ENCODE measurements at regions not wholly inside any gene's neighbourhood (a gene's known extent, or its start where the extent isn't known, plus 50 kb on each side); places are given as distances from the start of the nearest gene placed in this dataset.

DNA sequence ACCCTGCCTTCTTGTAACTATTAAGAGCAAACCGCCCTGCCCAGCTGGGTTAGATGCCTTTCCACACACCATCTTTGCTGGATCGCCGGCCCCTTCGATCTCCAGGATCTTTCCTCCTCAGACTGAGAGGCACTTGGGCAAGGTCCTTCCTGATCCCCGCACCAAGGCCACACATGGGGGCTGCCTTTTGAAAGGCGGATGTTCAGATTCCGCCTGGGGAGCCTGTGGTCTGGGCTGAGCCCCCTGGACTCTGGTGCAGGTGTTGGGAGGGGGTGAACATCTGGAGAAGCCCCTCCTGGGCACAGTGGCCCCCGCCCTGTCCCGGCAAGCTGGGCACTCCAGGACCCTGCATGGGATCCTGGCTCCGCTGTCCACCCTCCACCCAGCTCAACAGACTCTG lies 135.4 kb upstream of the HDAC4 start:
- H3K9me3 ChIP-seq (ENCODE audit: control insufficient read depth in 2 of 3, low read length in 3 of 3) = no peaks in the 10 kb centered on the region
- DNase-seq (no peak), ATAC-seq (no peak)
- no peaks in the 10 kb centered on the region for H3K36me3 ChIP-seq (ENCODE audit: control insufficient read depth in 2 of 3, insufficient read depth in 3 of 3, low read length in 3 of 3)
- Mint-ChIP-seq H3K4me1 (peaks cover 0 to 8% (median 4%) of the 10 kb centered on the region in 7 donors), H3K27ac (no peak overlapping the region), H3K4me3 (no peak overlapping the region), H3K36me3 (no peaks in the 10 kb centered on the region), H3K27me3 (peaks cover 0 to 8% (median 4%) of the 10 kb centered on the region in 5 donors), H3K9me3 (peaks cover 0 to 12% (median 2%) of the 10 kb centered on the region in 11 donors)
- H3K4me3 ChIP-seq (ENCODE audit: low read length) = no peak overlapping the region
- H3K27ac ChIP-seq (ENCODE audit: low read depth, low read length) = no peak overlapping the region
- H3K4me1 ChIP-seq (ENCODE audit: control insufficient read depth in 2 of 2, insufficient read depth in 2 of 2, low read length in 2 of 2) = no peaks in the 10 kb centered on the region
- no peaks in the 10 kb centered on the region for H3K27me3 ChIP-seq (ENCODE audit: control insufficient read depth in 2 of 2, insufficient read depth in 2 of 2, low read length in 2 of 2)
- ChIA-PET POLR2A (no interaction called here), CTCF (no interaction called here)
- intact Hi-C loops (cut with micrococcal nuclease) = no loop called here

DNA sequence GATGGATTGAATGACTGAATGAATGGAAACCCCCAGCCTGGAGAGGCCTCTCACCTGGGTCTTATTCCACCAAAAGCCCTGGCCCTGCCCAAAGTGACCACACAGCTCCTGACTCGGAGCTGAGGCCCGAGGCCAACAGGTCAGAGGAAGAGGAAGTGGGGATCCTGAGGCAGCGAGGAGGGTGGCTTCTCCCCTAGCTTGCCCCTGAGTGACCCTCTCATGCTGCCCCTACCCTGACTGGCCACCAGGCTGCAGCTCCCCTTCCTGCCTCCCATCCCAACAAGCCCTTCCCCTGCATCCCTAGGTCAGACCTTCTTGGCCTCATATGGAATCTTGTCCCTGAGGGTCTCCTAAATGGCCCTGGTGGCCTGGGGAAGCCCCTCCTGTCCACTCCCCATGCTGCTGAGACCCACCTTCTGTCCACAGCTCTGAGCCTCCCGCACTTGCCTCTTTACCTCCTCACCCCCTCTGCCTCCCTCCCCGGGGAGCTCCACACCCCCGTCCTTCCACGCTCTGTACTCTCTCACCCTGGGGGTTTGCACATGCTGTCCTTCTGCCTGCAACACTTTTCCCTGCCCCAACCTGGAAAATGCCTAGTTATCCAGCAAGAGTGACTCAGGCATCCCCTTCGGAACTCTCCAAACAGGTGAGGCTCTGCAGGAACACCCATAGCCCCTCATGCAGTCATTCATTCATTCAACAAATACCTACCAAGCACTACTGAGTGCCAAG lies 134.8 kb upstream of the HDAC4 start:
- H3K4me1 Mint-ChIP-seq = peaks cover 0 to 8% (median 4%) of the 10 kb centered on the region in 7 donors
- no peak overlapping the region for H3K4me3 ChIP-seq (ENCODE audit: low read length)
- no peak overlapping the region for H3K27ac Mint-ChIP-seq
- no peak for DNase-seq
- peaks cover 0 to 15% (median 3%) of the 10 kb centered on the region in 11 donors for H3K9me3 Mint-ChIP-seq
- CTCF ChIA-PET = no interaction called here
- no peaks in the 10 kb centered on the region for H3K9me3 ChIP-seq (ENCODE audit: control insufficient read depth in 2 of 3, low read length in 3 of 3)
- H3K36me3 ChIP-seq (ENCODE audit: control insufficient read depth in 2 of 3, insufficient read depth in 3 of 3, low read length in 3 of 3) = no peaks in the 10 kb centered on the region
- peaks cover 0 to 5% (median 3%) of the 10 kb centered on the region in 5 donors for H3K27me3 Mint-ChIP-seq
- no peaks in the 10 kb centered on the region for H3K36me3 Mint-ChIP-seq
- H3K4me1 ChIP-seq (ENCODE audit: control insufficient read depth in 2 of 2, insufficient read depth in 2 of 2, low read length in 2 of 2) = no peaks in the 10 kb centered on the region
- no peak overlapping the region for H3K27ac ChIP-seq (ENCODE audit: low read depth, low read length)
- POLR2A ChIA-PET = no interaction called here
- intact Hi-C loops (cut with micrococcal nuclease) = no loop called here
- H3K27me3 ChIP-seq (ENCODE audit: control insufficient read depth in 2 of 2, insufficient read depth in 2 of 2, low read length in 2 of 2) = no peaks in the 10 kb centered on the region
- ATAC-seq = peak; percentile 38
- H3K4me3 Mint-ChIP-seq = no peak overlapping the region

DNA sequence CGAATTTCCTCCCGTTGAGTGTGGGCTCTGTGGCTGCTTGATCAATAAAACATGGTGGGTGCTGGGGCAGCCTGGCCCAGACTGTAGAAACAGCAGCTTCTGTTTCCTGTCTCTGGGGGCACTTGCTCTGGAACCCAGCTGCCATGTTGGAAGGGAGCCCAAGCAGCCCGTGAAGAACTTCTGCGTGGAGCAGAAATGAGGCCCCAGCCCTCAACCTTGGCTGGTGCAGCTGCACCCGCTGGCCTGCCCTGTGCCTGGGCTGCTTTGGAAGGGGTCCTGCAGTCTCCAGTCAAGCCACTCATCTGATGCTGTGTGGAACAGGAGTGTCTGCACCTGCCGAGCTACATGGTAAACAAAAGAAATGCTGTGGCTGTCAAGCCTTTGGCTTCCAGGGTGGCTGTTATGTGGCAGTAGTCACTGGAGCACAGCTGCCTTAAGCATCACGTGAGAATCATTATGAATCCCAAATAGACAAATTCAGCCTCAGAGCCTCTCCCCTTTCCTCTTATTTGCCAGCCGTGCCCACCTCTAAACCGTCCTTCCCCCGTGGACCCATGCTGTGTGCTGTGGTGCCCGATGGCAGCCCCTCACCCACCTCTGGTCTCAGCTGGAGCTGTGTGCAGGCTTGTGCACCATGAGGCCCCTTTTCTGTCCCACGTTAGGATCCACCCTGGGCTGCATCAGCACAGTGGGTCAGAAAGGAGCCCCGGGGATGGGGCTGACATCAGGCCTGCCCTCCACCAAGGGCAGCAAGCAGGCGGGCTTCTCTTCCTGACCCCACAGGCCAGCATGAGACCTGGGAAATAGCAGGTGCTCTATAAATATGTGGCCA lies 134.0 kb upstream of the HDAC4 start:
- POLR2A ChIA-PET = no interaction called here
- DNase-seq = no peak
- CTCF ChIA-PET = no interaction called here
- Mint-ChIP-seq H3K27ac (no peak overlapping the region), H3K36me3 (no peaks in the 10 kb centered on the region), H3K4me1 (peaks cover 0 to 7% (median 4%) of the 10 kb centered on the region in 7 donors), H3K9me3 (peaks cover 0 to 18% (median 3%) of the 10 kb centered on the region in 11 donors), H3K4me3 (no peak overlapping the region), H3K27me3 (peaks cover 0 to 5% (median 3%) of the 10 kb centered on the region in 5 donors)
- no peak for ATAC-seq
- Histone ChIP-seq H3K27me3 (ENCODE audit: control insufficient read depth in 2 of 2, insufficient read depth in 2 of 2, low read length in 2 of 2) (no peaks in the 10 kb centered on the region), H3K4me1 (ENCODE audit: control insufficient read depth in 2 of 2, insufficient read depth in 2 of 2, low read length in 2 of 2) (no peaks in the 10 kb centered on the region), H3K36me3 (ENCODE audit: control insufficient read depth in 2 of 3, insufficient read depth in 3 of 3, low read length in 3 of 3) (no peaks in the 10 kb centered on the region), H3K4me3 (ENCODE audit: low read length) (no peak overlapping the region), H3K9me3 (ENCODE audit: control insufficient read depth in 2 of 3, low read length in 3 of 3) (no peaks in the 10 kb centered on the region), H3K27ac (ENCODE audit: low read depth, low read length) (no peak overlapping the region)
- intact Hi-C loops (cut with micrococcal nuclease) = no loop called here

DNA sequence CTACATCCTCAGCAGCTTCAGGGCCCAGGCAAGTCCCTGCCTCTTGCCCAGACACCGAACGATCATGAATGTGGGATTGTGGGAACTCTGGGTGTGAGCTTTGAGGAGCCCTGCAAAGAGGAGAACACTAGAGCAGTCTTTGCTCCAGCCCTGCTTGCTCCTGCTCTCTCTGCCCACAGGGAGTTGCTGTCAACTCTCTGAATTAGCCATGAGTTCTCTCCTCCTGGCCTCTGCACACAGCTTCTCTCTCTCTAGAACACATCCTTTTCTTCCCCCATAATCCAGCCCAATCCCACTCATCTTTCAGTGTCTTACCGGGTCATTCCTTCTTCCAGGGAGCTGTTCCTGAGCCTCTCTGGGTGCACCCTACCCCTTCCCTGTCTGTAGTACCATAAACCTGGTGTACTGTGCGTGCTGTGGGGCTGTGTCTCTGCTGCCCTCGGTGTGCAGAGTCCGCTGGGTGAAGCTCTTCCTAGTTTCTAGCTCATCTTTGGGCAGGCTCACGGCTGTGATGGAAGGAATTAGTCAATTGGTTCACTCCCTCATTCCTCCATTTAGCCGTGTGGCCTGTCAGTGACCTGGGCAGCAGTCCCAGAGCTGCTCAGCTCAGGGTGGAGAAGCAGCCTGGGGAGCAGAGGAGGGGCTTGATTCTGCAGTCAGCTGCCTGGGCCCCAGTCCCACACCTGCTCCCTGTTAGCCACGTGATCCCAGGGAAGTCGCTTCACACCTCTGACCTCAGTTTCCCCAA lies 132.9 kb upstream of the HDAC4 start:
- peak overlapping the region in 1 of 9 donors; percentile 42 for H3K27ac Mint-ChIP-seq
- Histone ChIP-seq H3K9me3 (ENCODE audit: control insufficient read depth in 2 of 3, low read length in 3 of 3) (no peaks in the 10 kb centered on the region), H3K4me3 (ENCODE audit: low read length) (no peak overlapping the region), H3K4me1 (ENCODE audit: control insufficient read depth in 2 of 2, insufficient read depth in 2 of 2, low read length in 2 of 2) (no peaks in the 10 kb centered on the region), H3K27me3 (ENCODE audit: control insufficient read depth in 2 of 2, insufficient read depth in 2 of 2, low read length in 2 of 2) (no peaks in the 10 kb centered on the region), H3K27ac (ENCODE audit: low read depth, low read length) (no peak overlapping the region), H3K36me3 (ENCODE audit: control insufficient read depth in 2 of 3, insufficient read depth in 3 of 3, low read length in 3 of 3) (no peaks in the 10 kb centered on the region)
- no peak for ATAC-seq
- ChIA-PET CTCF (no interaction called here), POLR2A (no interaction called here)
- H3K36me3 Mint-ChIP-seq = no peaks in the 10 kb centered on the region
- intact Hi-C loops (cut with micrococcal nuclease) = no loop called here
- peaks cover 0 to 5% (median 3%) of the 10 kb centered on the region in 5 donors for H3K27me3 Mint-ChIP-seq
- peak overlapping the region in 1 of 10 donors; percentile 53 for H3K4me3 Mint-ChIP-seq
- DNase-seq = no peak
- H3K9me3 Mint-ChIP-seq = peaks cover 0 to 18% (median 3%) of the 10 kb centered on the region in 11 donors
- H3K4me1 Mint-ChIP-seq = peaks cover 0 to 7% (median 4%) of the 10 kb centered on the region in 7 donors

DNA sequence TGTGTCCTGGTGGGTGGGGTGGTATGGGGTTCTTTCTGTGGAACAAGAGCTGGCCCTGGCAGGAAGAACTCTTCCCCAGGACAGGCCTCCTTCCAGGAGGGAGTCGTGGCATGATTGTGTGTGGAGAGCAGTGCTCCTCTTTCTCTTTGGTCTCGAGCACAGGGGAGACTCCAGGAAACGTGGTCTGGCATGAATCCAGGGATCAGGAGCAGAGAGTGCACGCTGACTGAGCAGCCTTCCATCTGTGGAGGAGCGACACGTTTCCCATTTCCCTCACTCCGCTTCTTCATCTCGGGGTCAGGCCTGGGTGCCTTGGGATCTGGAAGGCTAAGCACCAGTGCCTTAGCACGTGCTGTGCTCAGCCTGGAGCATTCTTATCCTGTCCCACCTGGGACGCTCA lies 132.0 kb upstream of the HDAC4 start:
- Mint-ChIP-seq H3K4me3 (no peak overlapping the region), H3K4me1 (peaks cover 0 to 7% (median 4%) of the 10 kb centered on the region in 7 donors), H3K27ac (peak overlapping the region in 1 of 9 donors; percentile 81), H3K27me3 (peaks cover 0 to 5% (median 3%) of the 10 kb centered on the region in 5 donors), H3K9me3 (peaks cover 0 to 18% (median 3%) of the 10 kb centered on the region in 11 donors), H3K36me3 (no peaks in the 10 kb centered on the region)
- H3K4me1 ChIP-seq (ENCODE audit: control insufficient read depth in 2 of 2, insufficient read depth in 2 of 2, low read length in 2 of 2) = no peaks in the 10 kb centered on the region
- H3K9me3 ChIP-seq (ENCODE audit: control insufficient read depth in 2 of 3, low read length in 3 of 3) = no peaks in the 10 kb centered on the region
- intact Hi-C loops (cut with micrococcal nuclease) = no loop called here
- no peak overlapping the region for H3K27ac ChIP-seq (ENCODE audit: low read depth, low read length)
- no peak for ATAC-seq
- no peaks in the 10 kb centered on the region for H3K36me3 ChIP-seq (ENCODE audit: control insufficient read depth in 2 of 3, insufficient read depth in 3 of 3, low read length in 3 of 3)
- no peak overlapping the region for H3K4me3 ChIP-seq (ENCODE audit: low read length)
- ChIA-PET POLR2A (no interaction called here), CTCF (no interaction called here)
- DNase-seq = no peak
- no peaks in the 10 kb centered on the region for H3K27me3 ChIP-seq (ENCODE audit: control insufficient read depth in 2 of 2, insufficient read depth in 2 of 2, low read length in 2 of 2)

- H3K4me3 Mint-ChIP-seq = no peak overlapping the region
- DNase-seq = no peak
- no peak overlapping the region for H3K27ac ChIP-seq (ENCODE audit: low read depth, low read length)
- no peak overlapping the region for H3K4me3 ChIP-seq (ENCODE audit: low read length)
- peaks cover 0 to 18% (median 3%) of the 10 kb centered on the region in 11 donors for H3K9me3 Mint-ChIP-seq
- no peaks in the 10 kb centered on the region for H3K4me1 ChIP-seq (ENCODE audit: control insufficient read depth in 2 of 2, insufficient read depth in 2 of 2, low read length in 2 of 2)
- H3K27ac Mint-ChIP-seq = no peak overlapping the region
- H3K27me3 Mint-ChIP-seq = peaks cover 0 to 5% (median 0%) of the 10 kb centered on the region in 5 donors
- no peaks in the 10 kb centered on the region for H3K9me3 ChIP-seq (ENCODE audit: control insufficient read depth in 2 of 3, low read length in 3 of 3)
- H3K36me3 ChIP-seq (ENCODE audit: control insufficient read depth in 2 of 3, insufficient read depth in 3 of 3, low read length in 3 of 3) = no peaks in the 10 kb centered on the region
- no peak for ATAC-seq
- intact Hi-C loops (cut with micrococcal nuclease) = no loop called here
- peaks cover 0 to 7% (median 4%) of the 10 kb centered on the region in 7 donors for H3K4me1 Mint-ChIP-seq
- no peaks in the 10 kb centered on the region for H3K36me3 Mint-ChIP-seq
- CTCF ChIA-PET = no interaction called here
- POLR2A ChIA-PET = no interaction called here
- no peaks in the 10 kb centered on the region for H3K27me3 ChIP-seq (ENCODE audit: control insufficient read depth in 2 of 2, insufficient read depth in 2 of 2, low read length in 2 of 2)
These were observed 131.4 kb upstream of the HDAC4 start for GRCh38 chr2:239532250-239532649.
